HL-60 (cell line): ENCODE measurements at regions not wholly inside any gene's neighbourhood (a gene's known extent, or its start where the extent isn't known, plus 50 kb on each side); places are given as distances from the start of the nearest gene placed in this dataset.

ENCODE experiments used
- DNase-seq, 2 experiments: peaks; one replicate each; pipeline ENCODE4 v3.0.0-alpha.2; 2010 to 2020; ENCODE audit warnings: low read depth in 1 of 2, low spot score in 1 of 2
- H3K27ac ChIP-seq: fragments of 250-450 bp; sonication (Bioruptor Pico); replicated peaks from 2 replicates; pipeline ENCODE4 v1.5.1; 2020; ENCODE audit warnings: mild to moderate bottlenecking, moderate library complexity
- H3K27me3 ChIP-seq: fragments of 250-450 bp; sonication (Bioruptor Pico); 2 replicates; pipeline ENCODE4 v1.5.1; 2021; ENCODE audit warnings: mild to moderate bottlenecking, moderate library complexity; ENCODE audit not compliant: insufficient read depth, poor library complexity, severe bottlenecking
- H3K4me3 ChIP-seq: replicated peaks from 2 replicates; pipeline ENCODE4 v1.5.1; 2011; ENCODE audit warnings: mild to moderate bottlenecking, control low read depth, low read length; ENCODE audit not compliant: insufficient read depth
- CTCF ChIP-seq: IDR thresholded peaks from one replicate; pipeline ENCODE4 v1.5.1; 2011; ENCODE audit warnings: low read length, control low read depth, inconsistent platforms; ENCODE audit not compliant: insufficient read depth
- GABPA ChIP-seq: IDR thresholded peaks from 2 replicates; pipeline ENCODE4 v1.6.1; 2012; ENCODE audit warnings: low read depth
- POLR2AphosphoS5 ChIP-seq: IDR thresholded peaks from 2 replicates; pipeline ENCODE4 v1.6.1; 2012; ENCODE audit warnings: low read depth
- REST ChIP-seq: IDR thresholded peaks from 2 replicates; pipeline ENCODE4 v1.6.1; 2012; ENCODE audit warnings: low read depth; ENCODE audit not compliant: insufficient replicate concordance
- SPI1 ChIP-seq: IDR thresholded peaks from 2 replicates; pipeline ENCODE4 v1.6.1; 2012; ENCODE audit warnings: low read depth, mild to moderate bottlenecking, borderline replicate concordance

DNA sequence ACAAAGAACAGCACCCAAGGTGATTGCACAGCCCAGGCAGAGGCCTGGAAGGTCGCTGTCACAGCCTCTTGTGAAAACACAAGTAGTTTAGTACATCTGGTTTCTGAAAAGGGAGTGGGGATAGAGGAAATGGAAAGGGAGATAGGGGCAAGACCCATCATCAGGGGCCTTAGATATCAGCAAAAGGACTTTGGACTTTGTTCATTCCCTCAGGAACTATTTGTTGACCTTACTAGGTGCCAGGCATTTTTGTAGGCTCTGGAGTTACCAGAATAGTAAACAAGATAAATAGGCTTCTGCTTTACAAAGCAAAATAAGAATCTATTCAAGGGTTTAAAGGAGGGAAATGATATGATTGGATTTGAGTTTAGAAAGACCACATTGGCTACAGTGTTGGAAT is 199.4 kb upstream of the CDKN3 start:
- H3K27ac ChIP-seq = no peak overlapping the region

DNA sequence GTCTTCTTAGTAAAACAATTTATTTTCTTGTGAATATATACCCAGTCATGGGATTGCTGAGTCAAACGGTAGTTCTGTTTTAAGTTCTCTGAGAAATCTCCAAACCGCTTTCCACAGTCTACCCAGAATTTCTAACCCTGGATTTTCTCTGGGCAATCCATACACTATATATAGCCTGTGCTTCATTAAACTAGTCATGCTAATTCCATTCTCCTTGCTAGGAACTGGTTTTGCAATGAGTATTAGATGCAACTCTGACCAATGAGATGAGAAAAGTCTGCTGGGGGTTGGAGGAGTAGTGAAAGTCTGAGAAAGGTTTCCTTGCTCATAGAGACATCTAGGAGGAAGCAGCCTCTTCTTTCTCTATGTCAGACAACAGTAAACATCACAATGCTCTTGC is 196.1 kb upstream of the CDKN3 start:
- Histone ChIP-seq H3K27ac (no peak overlapping the region), H3K27me3 (no peaks in the 10 kb centered on the region), H3K4me3 (no peak overlapping the region)
- TF ChIP-seq SPI1 (no peak), CTCF (no peak), GABPA (no peak), POLR2AphosphoS5 (no peak), REST (no peak)
- DNase-seq = no peak

More for the DNA sequence above, 199.4 kb upstream of the CDKN3 start:
- DNase-seq = no peak
- H3K27me3 ChIP-seq = no peaks in the 10 kb centered on the region
- TF ChIP-seq SPI1 (no peak), GABPA (no peak), REST (no peak), POLR2AphosphoS5 (no peak), CTCF (no peak)
- no peak overlapping the region for H3K4me3 ChIP-seq

DNA sequence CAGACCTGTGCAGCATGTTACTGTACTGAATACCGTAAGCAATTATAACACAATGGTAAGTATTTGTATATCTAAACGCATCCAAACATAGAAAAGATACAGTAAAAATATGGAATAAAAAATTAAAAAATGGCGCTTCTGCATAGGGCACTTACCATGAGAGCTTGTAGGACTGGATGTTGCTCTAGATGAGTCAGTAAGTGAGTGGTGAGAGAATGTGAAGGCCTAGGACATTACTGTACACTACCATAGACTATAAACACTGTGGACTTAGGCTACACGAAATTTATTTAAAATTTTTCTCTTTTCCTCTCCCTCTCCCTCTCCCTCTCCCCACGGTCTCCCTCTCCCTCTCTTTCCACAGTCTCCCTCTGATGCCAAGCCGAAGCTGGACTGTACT is 194.5 kb upstream of the CDKN3 start:
- Histone ChIP-seq H3K4me3 (no peak overlapping the region), H3K27ac (no peak overlapping the region), H3K27me3 (no peaks in the 10 kb centered on the region)
- no peak for DNase-seq
- TF ChIP-seq REST = no peak
- TF ChIP-seq POLR2AphosphoS5 = no peak
- TF ChIP-seq SPI1 = no peak
- no peak for TF ChIP-seq GABPA
- no peak for TF ChIP-seq CTCF
